HCT116 (cell line): ENCODE measurements at regions not wholly inside any gene's neighbourhood (a gene's known extent, or its start where the extent isn't known, plus 50 kb on each side); places are given as distances from the start of the nearest gene placed in this dataset.

ENCODE experiments used
- ATAC-seq: fragments of 200-7000 bp; cut with Tn5 transposase; 2 replicates; pipeline ENCODE4 v1.9.1; 2020; ENCODE audit warnings: mild to moderate bottlenecking, moderate library complexity
- BruUV-seq: library from RNA; stranded (reverse); fragments of 400-500 nt; replicated peaks from 2 replicates; lab custom pipeline; 2021; lab: Mats Ljungman, UMichigan
- CTCF ChIA-PET: fragments of 300-600 bp; sonication (Branson Sonifier 250); formaldehyde crosslinking; loops from one replicate; lab custom pipeline; 2021; ENCODE audit warnings: antibody characterized with exemption; lab: Charles Lee
- POLR2A ChIA-PET: fragments of 300-600, 350-600 bp; sonication (Branson Sonifier 250); formaldehyde crosslinking; loops from one replicate; lab custom pipeline; 2021; ENCODE audit warnings: antibody characterized with exemption; lab: Charles Lee
- RAD21 ChIA-PET, 2 experiments: fragments of 300-600 bp; sonication (Branson Sonifier 250); formaldehyde crosslinking; loops; one replicate each; lab custom pipeline; 2023; ENCODE audit warnings: low total read pairs in 2 of 2; ENCODE audit not compliant: uncharacterized antibody in 2 of 2, unreplicated experiment in 2 of 2, low non-redundant PET in 1 of 2; lab: Charles Lee
- DNase-seq: peaks from one replicate; pipeline ENCODE4 v3.0.0-alpha.2; 2010; ENCODE audit warnings: low read depth, low spot score
- H2AFZ ChIP-seq: fragments of 200-600 bp; shearing (Covaris generic), sonication (generic); 2 replicates; pipeline ENCODE4 v1.6.1; 2017; ENCODE audit warnings: low read depth, mixed run types, mixed read lengths, antibody characterized with exemption, low read length; ENCODE audit not compliant: poor library complexity, severe bottlenecking
- H3K27ac ChIP-seq: 2 replicates; pipeline ENCODE4 v1.5.1; 2012; ENCODE audit warnings: low read depth, low read length
- H3K27me3 ChIP-seq: fragments of 200-600 bp; sonication (generic); 2 replicates; pipeline ENCODE4 v1.6.1; 2016; ENCODE audit warnings: mixed run types, low read length, mixed read lengths; ENCODE audit not compliant: insufficient read depth
- H3K36me3 ChIP-seq, 2 experiments: fragments of 200-500 bp in 1 of 2; fragments of 200-600 bp in 1 of 2; sonication (Bioruptor generic) in 1 of 2; sonication (generic) in 1 of 2; 2 replicates each; pipeline versions ENCODE4 v1.5.1 to v1.6.1; 2014 to 2016; ENCODE audit warnings: low read length in 2 of 2, inconsistent platforms in 1 of 2, mixed read lengths in 1 of 2, mixed run types in 1 of 2; ENCODE audit not compliant: insufficient read depth in 2 of 2, control insufficient read depth in 1 of 2
- H3K4me1 ChIP-seq, 2 experiments: fragments of 200-600 bp in 1 of 2; sonication (generic) in 1 of 2; 2 replicates each; pipeline versions ENCODE4 v1.5.1 to v1.6.1; 2012 to 2017; ENCODE audit warnings: low read length in 2 of 2, inconsistent platforms in 1 of 2, mild to moderate bottlenecking in 1 of 2, mixed read lengths in 1 of 2, mixed run types in 1 of 2, moderate library complexity in 1 of 2; ENCODE audit not compliant: insufficient read depth in 2 of 2, control insufficient read depth in 1 of 2
- H3K4me2 ChIP-seq: fragments of 200-600 bp; sonication (generic); 2 replicates; pipeline ENCODE4 v1.6.1; 2017; ENCODE audit warnings: mixed run types, low read length, mixed read lengths
- H3K4me3 ChIP-seq, 2 experiments: fragments of 200-600 bp in 1 of 2; sonication (generic) in 1 of 2; replicated peaks in 1 of 2; 2 replicates each; pipeline ENCODE4 v1.5.1; 2011 to 2016; ENCODE audit warnings: low read length in 2 of 2, control low read depth in 1 of 2, low read depth in 1 of 2, mild to moderate bottlenecking in 1 of 2, mixed read lengths in 1 of 2, mixed run types in 1 of 2
- H3K79me2 ChIP-seq: fragments of 200-600 bp; sonication (generic); 2 replicates; pipeline ENCODE4 v1.6.1; 2017; ENCODE audit warnings: mild to moderate bottlenecking, mixed run types, low read length, moderate library complexity, mixed read lengths; ENCODE audit not compliant: insufficient read depth
- H3K9ac ChIP-seq: fragments of 200-600 bp; sonication (generic); 2 replicates; pipeline ENCODE4 v1.6.1; 2016; ENCODE audit warnings: low read length, mixed read lengths
- H3K9me2 ChIP-seq: fragments of 200-600 bp; sonication (generic), shearing (Covaris generic); 2 replicates; pipeline ENCODE4 v1.6.1; 2017; ENCODE audit warnings: mixed run types, mild to moderate bottlenecking, moderate library complexity; ENCODE audit not compliant: insufficient read depth
- H3K9me3 ChIP-seq, 2 experiments: fragments of 200-500 bp in 1 of 2; fragments of 200-600 bp in 1 of 2; sonication (Bioruptor generic) in 1 of 2; sonication (generic) in 1 of 2; 2 replicates each; pipeline ENCODE4 v1.6.1; 2014 to 2017; ENCODE audit warnings: low read length in 2 of 2, mixed read lengths in 2 of 2, inconsistent platforms in 1 of 2, low read depth in 1 of 2, mild to moderate bottlenecking in 1 of 2, mixed run types in 1 of 2, moderate library complexity in 1 of 2; ENCODE audit not compliant: control insufficient read depth in 1 of 2, insufficient read depth in 1 of 2
- H4K20me1 ChIP-seq: fragments of 200-600 bp; sonication (generic), shearing (Covaris generic); 2 replicates; pipeline ENCODE4 v1.6.1; 2017; ENCODE audit warnings: mixed run types, mild to moderate bottlenecking, moderate library complexity; ENCODE audit not compliant: insufficient read depth
- ATF3 ChIP-seq: IDR thresholded peaks from 2 replicates; pipeline ENCODE4 v1.6.1; 2012
- CTCF ChIP-seq, 3 experiments: fragments of 200-600 bp in 1 of 3; sonication (generic) in 1 of 3; IDR thresholded peaks in 2 of 3; conservative IDR thresholded peaks in 1 of 3; 2 replicates each; pipeline ENCODE4 v1.5.1; 2012 to 2017; ENCODE audit warnings: low read depth in 2 of 3, low read length in 2 of 3, antibody characterized with exemption in 1 of 3, borderline replicate concordance in 1 of 3, control low read depth in 1 of 3, mild to moderate bottlenecking in 1 of 3, mixed read lengths in 1 of 3, mixed run types in 1 of 3, moderate library complexity in 1 of 3; ENCODE audit not compliant: insufficient read depth in 1 of 3
- EGR1 ChIP-seq: IDR thresholded peaks from 2 replicates; pipeline ENCODE4 v1.6.1; 2012; ENCODE audit warnings: low read depth
- ELF1 ChIP-seq: IDR thresholded peaks from 2 replicates; pipeline ENCODE4 v1.6.1; 2012; ENCODE audit warnings: low read depth, borderline replicate concordance
- EZH2 ChIP-seq: fragments of 200-600 bp; sonication (generic); IDR thresholded peaks from 2 replicates; pipeline ENCODE4 v1.6.1; 2017; ENCODE audit warnings: antibody characterized with exemption, mixed run types
- EZH2phosphoT487 ChIP-seq: fragments of 200-600 bp; IDR thresholded peaks from 2 replicates; pipeline ENCODE4 v1.6.1; 2018; ENCODE audit warnings: antibody characterized with exemption, borderline replicate concordance
- FOSL1 ChIP-seq: IDR thresholded peaks from 2 replicates; pipeline ENCODE4 v1.6.1; 2012; ENCODE audit warnings: low read depth
- REST ChIP-seq: IDR thresholded peaks from 2 replicates; pipeline ENCODE4 v1.6.1; 2012; ENCODE audit warnings: low read depth
- SP1 ChIP-seq: IDR thresholded peaks from 2 replicates; pipeline ENCODE4 v1.6.1; 2012; ENCODE audit warnings: low read depth
- intact Hi-C: fragments of 100-400 bp; cut with micrococcal nuclease; formaldehyde crosslinking; loops from 2 replicates; pipeline ENCODE4 v1.10.0; 2022

GRCh38 chr13:53800011-53800410, 771.4 kb downstream of the OLFM4 start:
- no TSS peak for BruUV-seq
- Histone ChIP-seq H4K20me1 (no peaks in the 10 kb centered on the region), H3K27me3 (no peaks in the 10 kb centered on the region), H3K79me2 (no peaks in the 10 kb centered on the region), H3K4me1 (no peaks in the 10 kb centered on the region), H3K4me2 (no peak overlapping the region), H2AFZ (no peak overlapping the region), H3K9me2 (no peaks in the 10 kb centered on the region; the same call in 1 of the 2 replicates), H3K9ac (no peak overlapping the region), H3K36me3 (no peaks in the 10 kb centered on the region), H3K9me3 (peaks cover 5 to 44% of the 10 kb centered on the region in 2 experiments; a peak in 3 of 4 replicates), H3K27ac (no peak overlapping the region), H3K4me3 (no peak overlapping the region)
- TF ChIP-seq EZH2phosphoT487 (no peak), SP1 (no peak), EZH2 (no peak), ATF3 (no peak), REST (no peak)
- ChIA-PET RAD21 (no interaction called here), POLR2A (no interaction called here), CTCF (no interaction called here)
- DNase-seq (no peak), ATAC-seq (no peak)
- intact Hi-C loops, result no loop called here

DNA sequence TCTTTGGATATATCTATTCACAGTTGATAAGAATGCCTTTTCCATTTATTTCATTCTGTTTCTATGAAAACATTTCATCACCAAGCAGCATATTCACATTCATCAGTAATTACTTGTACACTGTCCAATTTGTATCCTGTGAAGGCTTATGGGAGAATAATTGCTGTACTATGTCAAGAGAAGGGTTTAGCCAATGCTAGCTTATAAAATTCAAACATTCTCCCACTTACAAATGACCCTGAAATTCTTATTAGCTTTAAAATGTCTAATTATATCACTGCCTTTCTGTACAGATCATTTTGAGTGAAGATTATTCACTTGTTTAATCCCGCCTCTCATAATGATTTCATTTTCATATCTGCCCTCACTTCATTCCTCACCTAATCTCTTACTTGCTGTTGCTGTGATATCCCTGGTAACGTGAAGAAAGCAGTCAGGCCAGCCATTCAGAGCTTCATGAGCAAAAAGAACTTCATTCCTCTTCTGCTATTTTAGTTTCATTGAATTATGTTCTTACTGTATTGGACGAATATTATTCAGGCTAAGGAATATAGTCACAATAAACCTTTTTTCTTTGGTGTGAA, 778.7 kb downstream of the OLFM4 start:
- Histone ChIP-seq H2AFZ (no peak overlapping the region), H3K27me3 (no peaks in the 10 kb centered on the region), H3K79me2 (no peaks in the 10 kb centered on the region), H4K20me1 (no peaks in the 10 kb centered on the region), H3K9me2 (no peaks in the 10 kb centered on the region), H3K4me3 (no peak overlapping the region), H3K4me2 (no peak overlapping the region), H3K27ac (no peak overlapping the region), H3K9ac (no peak overlapping the region), H3K4me1 (no peaks in the 10 kb centered on the region), H3K36me3 (no peaks in the 10 kb centered on the region), H3K9me3 (peaks cover 0 to 36% of the 10 kb centered on the region in 2 experiments; a peak in 3 of 4 replicates)
- no TSS peak for BruUV-seq
- ChIA-PET POLR2A (no interaction called here), CTCF (no interaction called here), RAD21 (no interaction called here)
- intact Hi-C loops, result no loop called here
- DNase-seq (no peak), ATAC-seq (no peak)
- no peak for TF ChIP-seq FOSL1
- no peak for TF ChIP-seq EGR1
- no peak for TF ChIP-seq CTCF (IDR thresholded peaks at IDR 0.05 in 2 of 3, conservative IDR thresholded peaks at IDR 0.05 in 1 of 3; ENCODE audit: borderline replicate concordance in 1 of 3, insufficient read depth in 1 of 3, low read depth in 2 of 3, low read length in 2 of 3)
- no peak for TF ChIP-seq ELF1
- no peak for TF ChIP-seq REST
- TF ChIP-seq EZH2phosphoT487, result no peak
